PFSK-1 (cell line): ENCODE measurements at regions not wholly inside any gene's neighbourhood (a gene's known extent, or its start where the extent isn't known, plus 50 kb on each side); places are given as distances from the start of the nearest gene placed in this dataset.

Source experiments
- FOXP2 ChIP-seq: optimal IDR thresholded peaks from 2 replicates; pipeline ENCODE3; 2011; ENCODE audit warnings: borderline replicate concordance, control low read depth, inconsistent platforms; ENCODE audit not compliant: insufficient read depth; ENCODE audit errors: extremely low read length, extremely low read depth
- POLR2AphosphoS5 ChIP-seq: IDR thresholded peaks from 2 replicates; pipeline ENCODE4 v1.6.1; 2012; ENCODE audit warnings: low read depth, mild to moderate bottlenecking, control low read depth, low read length, moderate library complexity
- REST ChIP-seq, 2 experiments: IDR thresholded peaks; 2 replicates each; pipeline versions ENCODE4 v1.6.1 to v1.8.0; 2011 to 2012; ENCODE audit warnings: low read depth in 2 of 2, low read length in 2 of 2, control low read depth in 1 of 2, inconsistent platforms in 1 of 2, mild to moderate bottlenecking in 1 of 2, moderate library complexity in 1 of 2; ENCODE audit not compliant: insufficient read depth in 1 of 2
- SIN3A ChIP-seq: IDR thresholded peaks from 2 replicates; pipeline ENCODE4 v1.6.1; 2012; ENCODE audit warnings: mild to moderate bottlenecking, low read length, moderate library complexity, borderline replicate concordance; ENCODE audit not compliant: insufficient read depth
- TAF1 ChIP-seq: IDR thresholded peaks from 2 replicates; pipeline ENCODE4 v1.6.1; 2012; ENCODE audit warnings: low read length, control low read depth, borderline replicate concordance; ENCODE audit not compliant: insufficient read depth

- TF ChIP-seq REST (IDR thresholded peaks at IDR 0.05; ENCODE audit: insufficient read depth in 1 of 2, low read depth in 2 of 2, low read length in 2 of 2) = no peak
- no peak for TF ChIP-seq POLR2AphosphoS5
- no peak for TF ChIP-seq TAF1
- TF ChIP-seq SIN3A = no peak
- TF ChIP-seq FOXP2 = no peak
Observed at GRCh38 chr2:234635284-234635683, 138.4 kb upstream of the ARL4C start.
